Kidney epithelial cell (primary cell): ENCODE measurements at regions not wholly inside any gene's neighbourhood (a gene's known extent, or its start where the extent isn't known, plus 50 kb on each side); places are given as distances from the start of the nearest gene placed in this dataset.

Source experiments
- DNase-seq: peaks from one replicate; pipeline ENCODE4 v3.0.0-alpha.2; 2010; ENCODE audit warnings: low read depth
- H3K27me3 ChIP-seq: 2 replicates; pipeline ENCODE4 v1.6.0; 2011; ENCODE audit warnings: low read length; ENCODE audit not compliant: control insufficient read depth, insufficient read depth
- H3K36me3 ChIP-seq: 2 replicates; pipeline ENCODE4 v1.5.1; 2011; ENCODE audit warnings: low read length; ENCODE audit not compliant: control insufficient read depth, insufficient read depth
- H3K4me3 ChIP-seq: 2 replicates; pipeline ENCODE4 v1.5.1; 2011; ENCODE audit warnings: low read depth, mild to moderate bottlenecking, control low read depth, low read length
- CTCF ChIP-seq: IDR thresholded peaks from 2 replicates; pipeline ENCODE4 v1.5.1; 2011; ENCODE audit warnings: mild to moderate bottlenecking, moderate library complexity, low read length, control low read depth, inconsistent platforms; ENCODE audit not compliant: insufficient read depth, poor library complexity, severe bottlenecking

GRCh38 chr2:150587547-150588505, 100.4 kb upstream of the RND3 start:
- TF ChIP-seq CTCF, result no peak
- Histone ChIP-seq H3K27me3 (no peaks in the 10 kb centered on the region), H3K36me3 (no peaks in the 10 kb centered on the region), H3K4me3 (no peak overlapping the region)
- no peak for DNase-seq

GRCh38 chr2:150586858-150587257, 99.4 kb upstream of the RND3 start:
- Histone ChIP-seq H3K4me3 (no peak overlapping the region), H3K27me3 (no peaks in the 10 kb centered on the region), H3K36me3 (no peaks in the 10 kb centered on the region)
- DNase-seq, result peak; percentile 28
- no peak for TF ChIP-seq CTCF

GRCh38 chr2:150585221-150585971, 97.9 kb upstream of the RND3 start:
- Histone ChIP-seq H3K27me3 (no peaks in the 10 kb centered on the region), H3K4me3 (no peak overlapping the region), H3K36me3 (no peaks in the 10 kb centered on the region)
- DNase-seq, result no peak
- TF ChIP-seq CTCF, result no peak

- no peak for DNase-seq
- TF ChIP-seq CTCF, result no peak
- no peaks in the 10 kb centered on the region for H3K36me3 ChIP-seq
- no peak overlapping the region for H3K4me3 ChIP-seq
- H3K27me3 ChIP-seq, result no peaks in the 10 kb centered on the region
Observed at GRCh38 chr2:150584081-150584480, 96.6 kb upstream of the RND3 start.

- Histone ChIP-seq H3K36me3 (no peaks in the 10 kb centered on the region), H3K4me3 (no peak overlapping the region), H3K27me3 (no peaks in the 10 kb centered on the region)
- no peak for DNase-seq
- TF ChIP-seq CTCF, result no peak
Observed at GRCh38 chr2:150581717-150582472, 94.4 kb upstream of the RND3 start.
